Right lobe of liver (tissue), 4 donors: ENCODE measurements at regions not wholly inside any gene's neighbourhood (a gene's known extent, or its start where the extent isn't known, plus 50 kb on each side); places are given as distances from the start of the nearest gene placed in this dataset.

ENCODE experiments used
- POLR2A ChIP-seq: fragments of 450-650 bp; IDR thresholded peaks from one replicate; pipeline ENCODE4 v1.6.1; 2017; ENCODE audit warnings: antibody characterized with exemption, mild to moderate bottlenecking
- TF ChIP-seq, protein P1 (sequence below), 4 donors: fragments of 200-600 bp in 3 of 4; fragments of 450-650 bp in 1 of 4; IDR thresholded peaks; one replicate each; pipeline versions ENCODE4 v1.5.1 to v1.8.0; 2016 to 2022; ENCODE audit warnings: antibody characterized with exemption in 4 of 4, mild to moderate bottlenecking in 2 of 4
- donor health status: DM: no; HTN: no; CAD: no.
- donor health status: DM: no; HTN: no; CAD: no.
- donor health status: DM: no; HTN: yes; CAD: no.

DNA sequence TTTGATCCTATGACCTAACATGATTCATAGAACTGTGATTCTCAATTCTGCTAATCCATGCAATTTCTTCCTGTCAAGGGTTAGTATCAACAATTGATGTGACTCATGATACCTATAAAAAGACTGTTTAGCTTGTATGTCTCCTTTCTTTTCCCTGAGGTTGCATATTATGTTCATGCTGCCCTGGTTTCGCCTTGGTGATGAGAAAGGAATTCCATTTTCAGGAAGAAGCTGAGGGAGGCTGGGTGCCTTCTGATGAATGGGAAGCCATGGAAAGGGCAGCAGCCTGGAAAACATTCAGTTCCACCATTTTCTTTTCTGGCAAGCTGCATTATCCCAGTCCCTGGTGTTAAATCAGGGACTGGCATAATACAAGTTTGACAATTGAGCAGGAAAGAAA is 976.5 kb downstream of the RPA4 start:
- TF ChIP-seq, protein P1, sequence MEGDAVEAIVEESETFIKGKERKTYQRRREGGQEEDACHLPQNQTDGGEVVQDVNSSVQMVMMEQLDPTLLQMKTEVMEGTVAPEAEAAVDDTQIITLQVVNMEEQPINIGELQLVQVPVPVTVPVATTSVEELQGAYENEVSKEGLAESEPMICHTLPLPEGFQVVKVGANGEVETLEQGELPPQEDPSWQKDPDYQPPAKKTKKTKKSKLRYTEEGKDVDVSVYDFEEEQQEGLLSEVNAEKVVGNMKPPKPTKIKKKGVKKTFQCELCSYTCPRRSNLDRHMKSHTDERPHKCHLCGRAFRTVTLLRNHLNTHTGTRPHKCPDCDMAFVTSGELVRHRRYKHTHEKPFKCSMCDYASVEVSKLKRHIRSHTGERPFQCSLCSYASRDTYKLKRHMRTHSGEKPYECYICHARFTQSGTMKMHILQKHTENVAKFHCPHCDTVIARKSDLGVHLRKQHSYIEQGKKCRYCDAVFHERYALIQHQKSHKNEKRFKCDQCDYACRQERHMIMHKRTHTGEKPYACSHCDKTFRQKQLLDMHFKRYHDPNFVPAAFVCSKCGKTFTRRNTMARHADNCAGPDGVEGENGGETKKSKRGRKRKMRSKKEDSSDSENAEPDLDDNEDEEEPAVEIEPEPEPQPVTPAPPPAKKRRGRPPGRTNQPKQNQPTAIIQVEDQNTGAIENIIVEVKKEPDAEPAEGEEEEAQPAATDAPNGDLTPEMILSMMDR (IDR thresholded peaks at IDR 0.05) = no peak
- TF ChIP-seq POLR2A = no peak
